IPS-11a (cell line): ENCODE measurements at regions not wholly inside any gene's neighbourhood (a gene's known extent, or its start where the extent isn't known, plus 50 kb on each side); places are given as distances from the start of the nearest gene placed in this dataset.
A peak's percentile ranks its signal among the peaks of the same experiment; 100 is the strongest.

Experiments used
- H3K4me3 ChIP-seq: one replicate; pipeline ENCODE4 v1.5.1; 2013; ENCODE audit warnings: low read depth, low read length, control low read depth

- no peak overlapping the region for H3K4me3 ChIP-seq
Measured at GRCh38 chr1:21347072-21347581, 56.9 kb upstream of the ECE1 start.

GRCh38 chr1:21346365-21347071 is 56.3 kb upstream of the ECE1 start:
- peak overlapping the region; percentile 73 for H3K4me3 ChIP-seq

GRCh38 chr1:21344750-21345443 is 54.6 kb upstream of the ECE1 start:
- H3K4me3 ChIP-seq, result peak overlapping the region; percentile 73

DNA sequence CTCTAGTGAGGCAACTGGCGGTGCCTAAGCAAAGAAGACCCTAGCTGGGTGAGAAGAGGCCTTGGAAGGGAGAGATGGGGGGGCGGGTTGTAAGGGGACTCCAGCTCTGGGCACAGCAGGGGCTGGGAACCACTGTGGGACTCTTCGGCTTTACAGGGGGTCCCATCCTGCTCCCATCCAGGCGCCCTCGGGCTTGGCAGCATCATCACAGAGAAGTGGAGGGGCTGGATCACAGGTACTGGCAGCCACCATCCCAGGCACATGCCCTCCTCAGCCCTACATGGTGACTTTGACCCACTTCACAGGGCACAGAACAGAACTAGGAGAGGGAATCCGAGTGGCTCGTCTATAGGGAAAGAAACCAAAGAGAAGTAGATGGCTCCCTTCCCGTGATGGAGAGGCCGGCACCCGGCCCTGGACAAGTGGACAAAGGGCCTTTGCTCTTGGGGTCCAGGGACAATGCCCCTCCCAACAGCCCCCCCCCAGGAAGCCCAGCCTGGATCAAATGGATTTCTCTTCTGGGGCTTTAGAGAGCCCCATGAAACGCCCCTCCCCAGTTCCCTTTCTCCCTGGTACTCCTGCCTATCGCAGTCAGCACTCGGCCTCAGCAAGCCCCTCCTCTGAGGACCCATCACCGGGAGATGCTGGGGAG is 54.0 kb upstream of the ECE1 start:
- H3K4me3 ChIP-seq, result peak overlapping the region; percentile 73

GRCh38 chr1:21342961-21343838 is 52.9 kb upstream of the ECE1 start:
- no peak overlapping the region for H3K4me3 ChIP-seq

GRCh38 chr1:21341517-21342078 is 51.3 kb upstream of the ECE1 start:
- H3K4me3 ChIP-seq, result no peak overlapping the region

DNA sequence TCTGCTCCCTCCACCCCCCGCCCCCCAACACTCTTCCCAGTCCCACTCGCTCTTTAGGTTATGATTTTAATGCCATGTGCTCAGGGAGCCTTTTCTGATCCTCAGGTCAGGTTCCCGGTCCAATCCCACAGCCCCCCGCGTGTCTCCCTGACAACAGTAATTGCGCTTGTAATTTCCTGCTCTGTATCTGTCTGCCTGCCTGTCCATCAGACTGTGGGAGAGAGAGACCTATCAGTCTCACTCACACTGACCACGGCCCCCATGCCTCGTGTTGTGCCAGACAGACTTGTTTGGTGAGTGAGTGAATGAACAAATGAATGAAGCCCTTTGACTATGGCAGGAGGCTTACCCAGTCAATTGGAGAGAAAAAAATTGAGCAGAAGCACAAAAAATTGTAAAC is 50.8 kb upstream of the ECE1 start:
- no peak overlapping the region for H3K4me3 ChIP-seq

DNA sequence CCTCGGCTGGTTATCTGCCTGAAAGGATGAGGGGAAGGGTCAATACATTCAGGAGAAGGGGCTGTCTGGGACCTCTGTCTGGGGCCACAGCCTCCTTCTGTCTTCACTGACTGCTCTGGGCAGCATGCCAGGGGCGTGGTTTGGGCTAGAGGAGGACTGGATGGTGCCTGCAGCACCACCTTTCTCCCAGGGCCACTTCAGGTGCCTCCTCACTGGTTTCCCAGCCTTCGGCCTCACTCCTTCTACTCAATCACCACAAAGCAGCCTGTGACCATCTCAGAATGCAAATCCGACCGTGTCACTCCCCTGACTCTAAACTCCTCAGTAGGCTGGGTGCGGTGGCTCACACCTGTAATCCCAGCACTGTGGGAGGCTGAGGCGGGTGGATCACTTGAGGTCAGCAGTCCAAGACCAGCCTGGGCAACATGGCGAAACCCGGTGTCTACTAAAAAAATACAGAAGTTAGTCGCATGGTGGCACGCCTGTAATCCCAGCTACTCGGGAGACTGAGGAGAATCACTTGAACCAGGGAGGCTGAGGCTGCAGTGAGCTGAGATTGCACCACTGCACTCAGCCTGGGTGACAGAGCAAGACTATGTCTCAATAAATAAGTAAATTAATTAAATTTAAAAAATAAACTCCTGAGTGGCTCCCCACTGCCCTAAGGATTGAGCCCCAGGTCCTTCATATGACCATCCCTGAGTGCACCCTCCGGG is 50.1 kb upstream of the ECE1 start:
- no peak overlapping the region for H3K4me3 ChIP-seq
